ENCODE measurements at regions not wholly inside any gene's neighbourhood (a gene's known extent, or its start where the extent isn't known, plus 50 kb on each side); places are given as distances from the start of the nearest gene placed in this dataset.

GRCh38 chr9:80954521-80954920 lies 734.8 kb downstream of the TLE1 start:
- CTCF ChIA-PET (ENCODE audit: partially characterized antibody), result interaction anchor here (0.7 kb wide), 1 partner anchor 71 kb away, joined by 4 read pairs; no protein-coding TSS in a partner anchor
- POLR2A ChIA-PET (ENCODE audit: partially characterized antibody), result no interaction called here
- no peak for FAIRE-seq

More at GRCh38 chr9:80954521-80954920, 734.8 kb downstream of the TLE1 start:
- no peak overlapping the region for H3K9ac ChIP-seq (replicated peaks in 1 of 4; ENCODE audit: extremely low read depth in 1 of 4, low read depth in 3 of 4, low read length in 3 of 4)
- no peaks in the 10 kb centered on the region for H3K27me3 ChIP-seq (replicated peaks in 1 of 4; ENCODE audit: control insufficient read depth in 3 of 4, extremely low read depth in 1 of 4, insufficient read depth in 3 of 4, low read length in 3 of 4)
- no peak overlapping the region for H4K91ac ChIP-seq (replicated peaks; ENCODE audit: insufficient read length, low read length)
- H2AK5ac ChIP-seq (ENCODE audit: low read depth, low read length), result no peak overlapping the region
- H3K27ac ChIP-seq (ENCODE audit: low read depth, low read length), result no peak overlapping the region
- TF ChIP-seq CTCF (IDR thresholded peaks at IDR 0.05; ENCODE audit: control extremely low read depth in 1 of 3, insufficient read depth in 1 of 3, low read depth in 1 of 3, low read length in 3 of 3), result no peak
- TF ChIP-seq HDAC2 (IDR thresholded peaks at IDR 0.05; ENCODE audit: borderline replicate concordance in 1 of 2, low read depth in 2 of 2, low read length in 2 of 2), result no peak
- TF ChIP-seq RBBP5 (IDR thresholded peaks at IDR 0.05; ENCODE audit: borderline replicate concordance, low read depth, low read length), result no peak
- TF ChIP-seq SUZ12 (IDR thresholded peaks at IDR 0.05; ENCODE audit: low read length), result no peak
- TF ChIP-seq CBX8 (IDR thresholded peaks at IDR 0.05; ENCODE audit: borderline replicate concordance, low read depth, low read length), result no peak
- TF ChIP-seq EZH2 (IDR thresholded peaks at IDR 0.05; ENCODE audit: low read depth, low read length, severe bottlenecking), result no peak
- TF ChIP-seq FOSL1 (IDR thresholded peaks at IDR 0.05; ENCODE audit: insufficient read depth, low read depth, low read length), result no peak
- TF ChIP-seq SAP30 (IDR thresholded peaks at IDR 0.05; ENCODE audit: insufficient read depth, insufficient replicate concordance, low read length), result no peak
- no peak for TF ChIP-seq JUN (IDR thresholded peaks at IDR 0.05; ENCODE audit: low read depth, low read length)
- TF ChIP-seq POLR2A (IDR thresholded peaks at IDR 0.05; ENCODE audit: control extremely low read depth in 1 of 2, low read depth in 2 of 2, low read length in 2 of 2), result no peak
- TF ChIP-seq SP4 (IDR thresholded peaks at IDR 0.05; ENCODE audit: low read length), result no peak
- no peak for TF ChIP-seq RXRA (IDR thresholded peaks at IDR 0.05; ENCODE audit: insufficient read depth, low read depth, low read length)
- H3K23me2 ChIP-seq (ENCODE audit: low read depth, low read length), result no peaks in the 10 kb centered on the region
- H2BK120ac ChIP-seq (replicated peaks; ENCODE audit: low read depth, low read length), result no peak overlapping the region
- H3K4ac ChIP-seq (replicated peaks; ENCODE audit: insufficient read length, low read depth, low read length), result no peak overlapping the region
- no peak overlapping the region for H2AFZ ChIP-seq (ENCODE audit: low read length)
- H2BK5ac ChIP-seq (ENCODE audit: low read depth, low read length), result no peak overlapping the region
- no peaks in the 10 kb centered on the region for H3K9me3 ChIP-seq (ENCODE audit: insufficient read depth in 2 of 2, low read depth in 1 of 2, low read length in 1 of 2)
- no peaks in the 10 kb centered on the region for H3K36me3 ChIP-seq (ENCODE audit: control insufficient read depth in 2 of 4, insufficient read depth in 4 of 4, low read length in 3 of 4)
- H3K4me2 ChIP-seq (ENCODE audit: insufficient read depth in 1 of 2, low read depth in 2 of 2, low read length in 2 of 2), result no peak overlapping the region
- no peak overlapping the region for H2BK20ac ChIP-seq (ENCODE audit: low read length)
- H2BK12ac ChIP-seq (ENCODE audit: low read depth, low read length), result no peak overlapping the region
- H4K8ac ChIP-seq (ENCODE audit: extremely low read depth, insufficient read depth, low read length), result no peak overlapping the region
- no peaks in the 10 kb centered on the region for H4K20me1 ChIP-seq (replicated peaks in 1 of 2; ENCODE audit: control insufficient read depth in 1 of 2, insufficient read depth in 2 of 2, low read length in 2 of 2)
- no peak overlapping the region for H3K18ac ChIP-seq (ENCODE audit: extremely low read depth, low read length)
- H3K56ac ChIP-seq (replicated peaks; ENCODE audit: insufficient read length, low read depth, low read length), result no peak overlapping the region
- no peaks in the 10 kb centered on the region for H3K79me2 ChIP-seq (ENCODE audit: control insufficient read depth in 1 of 2, insufficient read depth in 2 of 2, low read length in 2 of 2)
- H4K5ac ChIP-seq (ENCODE audit: insufficient read length, low read depth, low read length), result no peak overlapping the region
- H2BK15ac ChIP-seq (ENCODE audit: low read length), result no peak overlapping the region
- no peak overlapping the region for H3K14ac ChIP-seq (ENCODE audit: insufficient read length)
- H3K4me1 ChIP-seq (replicated peaks in 1 of 4; ENCODE audit: control insufficient read depth in 3 of 4, insufficient read depth in 4 of 4, low read length in 3 of 4), result no peaks in the 10 kb centered on the region
- WGBS, 2 experiments (ENCODE audit: extremely low coverage in 1 of 2, insufficient coverage in 1 of 2, insufficient read length in 1 of 2, insufficient replicate concordance in 2 of 2, low coverage in 1 of 2, low lambda C conversion rate in 2 of 2, missing lambda C conversion rate in 1 of 2), result 93% methylated on average over 2 of the region's 2 CpGs; no CpG with 5 or more reads in 1 of the 2 experiments
- no peaks in the 10 kb centered on the region for H3K79me1 ChIP-seq (ENCODE audit: low read depth, low read length)
- H3K4me3 ChIP-seq (ENCODE audit: extremely low read depth in 1 of 4, insufficient read depth in 2 of 4, low read depth in 3 of 4, low read length in 4 of 4), result no peak overlapping the region
- no peak for DNase-seq (ENCODE audit: low read depth in 1 of 2, low spot score in 2 of 2)
- H3K23ac ChIP-seq (ENCODE audit: insufficient read length), result no peak overlapping the region
